Nephron (organoid): ENCODE measurements at regions not wholly inside any gene's neighbourhood (a gene's known extent, or its start where the extent isn't known, plus 50 kb on each side); places are given as distances from the start of the nearest gene placed in this dataset.
A peak's percentile ranks its signal among the peaks of the same experiment; 100 is the strongest.

ENCODE experiments used
- H3K27ac Mint-ChIP-seq, 3 experiments: 2 replicates each; pipeline ENCODE4 v1.8.0; 2020; ENCODE audit warnings: mixed read lengths in 3 of 3, mild to moderate bottlenecking in 2 of 3, moderate library complexity in 1 of 3
- H3K27me3 Mint-ChIP-seq: 2 replicates; pipeline ENCODE4 v1.8.0; 2021; ENCODE audit warnings: low read depth, mild to moderate bottlenecking, moderate library complexity, mixed read lengths
- H3K36me3 Mint-ChIP-seq: 2 replicates; pipeline ENCODE4 v1.8.0; 2020; ENCODE audit warnings: low read depth, mixed read lengths
- H3K4me1 Mint-ChIP-seq: 2 replicates; pipeline ENCODE4 v1.8.0; 2020; ENCODE audit warnings: mixed read lengths
- H3K4me3 Mint-ChIP-seq, 3 experiments: 2 replicates each; pipeline ENCODE4 v1.8.0; 2020; ENCODE audit warnings: mild to moderate bottlenecking in 3 of 3, mixed read lengths in 3 of 3, moderate library complexity in 2 of 3
- H3K9me3 Mint-ChIP-seq: 2 replicates; pipeline ENCODE4 v1.8.0; 2020; ENCODE audit warnings: mixed read lengths
- CTCF ChIP-seq, 3 experiments: fragments of 200-600 bp; sonication (generic); IDR thresholded peaks; one replicate each; pipeline ENCODE4 v1.5.0; 2021; ENCODE audit warnings: antibody characterized with exemption in 3 of 3; ENCODE audit not compliant: unreplicated experiment in 3 of 3

- Mint-ChIP-seq H3K4me1 (peaks cover 30% of the 10 kb centered on the region), H3K36me3 (peaks cover 7% of the 10 kb centered on the region), H3K4me3 (peak overlapping the region in 1 of 3 experiments; percentile 45), H3K9me3 (peaks cover 46% of the 10 kb centered on the region), H3K27ac (peak overlapping the region; percentile 21 to 91 (median 87)), H3K27me3 (no peaks in the 10 kb centered on the region)
- TF ChIP-seq CTCF (IDR thresholded peaks at IDR 0.05; ENCODE audit: unreplicated experiment in 3 of 3), result no peak
These were observed 249.8 kb downstream of the ARHGAP12 start for GRCh38 chr10:31678575-31679516.

DNA sequence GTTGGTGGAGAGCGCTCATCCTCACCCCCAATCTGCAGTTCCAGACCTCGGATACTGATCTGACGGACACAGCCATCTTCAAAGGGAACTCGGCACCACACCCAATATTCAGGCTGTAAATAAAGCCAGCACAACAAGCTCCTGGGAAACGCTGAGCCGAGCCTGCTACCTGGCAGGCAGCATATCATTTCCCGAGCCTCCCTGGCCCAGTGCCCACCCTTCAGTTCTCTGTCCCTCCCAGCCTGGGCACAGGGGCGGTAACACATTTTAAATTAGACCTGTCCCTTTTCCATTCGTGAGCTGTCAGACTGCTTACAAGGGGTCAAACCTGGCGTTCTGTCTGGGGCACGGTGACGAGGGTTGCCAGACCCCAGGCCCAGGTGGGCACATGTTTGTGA lies 250.5 kb downstream of the ARHGAP12 start:
- peaks cover 46% of the 10 kb centered on the region for H3K9me3 Mint-ChIP-seq
- H3K36me3 Mint-ChIP-seq, result peaks cover 3% of the 10 kb centered on the region
- peak overlapping the region; percentile 69 to 98 (median 91) for H3K27ac Mint-ChIP-seq
- H3K27me3 Mint-ChIP-seq, result no peaks in the 10 kb centered on the region
- peak overlapping the region in 1 of 3 experiments; percentile 82 for H3K4me3 Mint-ChIP-seq
- peaks cover 30% of the 10 kb centered on the region for H3K4me1 Mint-ChIP-seq
- no peak for TF ChIP-seq CTCF (IDR thresholded peaks at IDR 0.05; ENCODE audit: unreplicated experiment in 3 of 3)

- no peak for TF ChIP-seq CTCF (IDR thresholded peaks at IDR 0.05; ENCODE audit: unreplicated experiment in 3 of 3)
- H3K36me3 Mint-ChIP-seq, result peaks cover 1% of the 10 kb centered on the region
These were observed 251.2 kb downstream of the ARHGAP12 start for GRCh38 chr10:31677195-31678138.

GRCh38 chr10:31675726-31676125 lies 252.9 kb downstream of the ARHGAP12 start:
- H3K36me3 Mint-ChIP-seq, result peaks cover 3% of the 10 kb centered on the region
- H3K9me3 Mint-ChIP-seq, result peaks cover 50% of the 10 kb centered on the region
- H3K4me1 Mint-ChIP-seq, result peaks cover 30% of the 10 kb centered on the region
- no peak overlapping the region for H3K27ac Mint-ChIP-seq
- no peaks in the 10 kb centered on the region for H3K27me3 Mint-ChIP-seq
- no peak overlapping the region for H3K4me3 Mint-ChIP-seq
- TF ChIP-seq CTCF (IDR thresholded peaks at IDR 0.05; ENCODE audit: unreplicated experiment in 3 of 3), result no peak

More at GRCh38 chr10:31677195-31678138, 251.2 kb downstream of the ARHGAP12 start:
- Mint-ChIP-seq H3K27ac (peak overlapping the region; percentile 69 to 98 (median 91)), H3K27me3 (no peaks in the 10 kb centered on the region), H3K9me3 (peaks cover 45% of the 10 kb centered on the region), H3K4me3 (peak overlapping the region; percentile 34 to 82 (median 63)), H3K4me1 (peaks cover 30% of the 10 kb centered on the region)

DNA sequence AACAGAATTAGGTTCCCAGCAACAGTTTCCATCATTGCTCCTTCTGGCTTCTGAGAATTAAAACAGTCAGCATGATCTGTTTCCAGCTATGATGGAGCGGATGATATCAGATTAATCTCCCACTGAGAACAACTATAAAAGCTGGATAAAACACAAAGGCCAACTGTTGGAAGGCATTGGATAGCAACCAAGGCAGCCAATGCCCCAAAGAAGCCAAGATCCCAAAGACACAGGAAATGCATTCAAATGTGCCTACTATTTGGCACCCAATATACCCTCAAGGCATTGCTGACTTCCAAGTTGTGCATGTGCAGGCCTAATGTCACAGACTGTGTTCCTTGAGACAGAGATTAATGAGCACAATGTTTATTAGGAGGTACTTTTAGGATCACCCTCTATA lies 259.3 kb downstream of the ARHGAP12 start:
- Mint-ChIP-seq H3K27ac (peak overlapping the region in 2 of 3 experiments; percentile 5 to 84), H3K36me3 (peaks cover 3% of the 10 kb centered on the region), H3K27me3 (no peaks in the 10 kb centered on the region), H3K9me3 (peaks cover 26% of the 10 kb centered on the region), H3K4me3 (no peak overlapping the region), H3K4me1 (peaks cover 37% of the 10 kb centered on the region)
- TF ChIP-seq CTCF (IDR thresholded peaks at IDR 0.05; ENCODE audit: unreplicated experiment in 3 of 3), result no peak
